IPS-NIHi7 (cell line): ENCODE measurements at regions not wholly inside any gene's neighbourhood (a gene's known extent, or its start where the extent isn't known, plus 50 kb on each side); places are given as distances from the start of the nearest gene placed in this dataset.
"Not testable (repeated sequence)": the region's sequence is repeated elsewhere in the genome, so short reads cannot be mapped to it uniquely, and the experiment has no call there.

Source experiments
- DNase-seq: peaks from one replicate; pipeline ENCODE4 v3.0.0; 2012; ENCODE audit warnings: mixed read lengths; ENCODE audit errors: extremely low spot score

DNA sequence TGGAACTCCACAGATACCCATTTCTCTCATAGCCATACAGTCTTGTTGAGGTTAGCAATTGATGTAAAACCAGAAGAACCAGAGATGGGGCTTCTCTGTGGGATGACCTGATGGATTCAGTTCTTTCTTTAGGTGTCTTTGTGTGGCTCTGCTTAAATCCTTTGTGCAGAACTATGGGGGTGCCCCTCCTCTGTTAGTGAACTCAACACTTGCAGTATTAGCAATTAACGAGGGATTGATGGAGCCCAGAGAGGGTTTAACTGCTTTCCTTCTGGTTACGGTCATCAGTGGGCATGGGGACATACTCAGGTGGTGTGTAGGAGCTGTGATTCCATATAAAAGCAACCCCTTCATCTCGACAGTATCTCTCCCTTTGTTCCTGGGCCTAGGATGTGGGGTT, 406.8 kb upstream of the FAM98A start:
- DNase-seq, result no peak

DNA sequence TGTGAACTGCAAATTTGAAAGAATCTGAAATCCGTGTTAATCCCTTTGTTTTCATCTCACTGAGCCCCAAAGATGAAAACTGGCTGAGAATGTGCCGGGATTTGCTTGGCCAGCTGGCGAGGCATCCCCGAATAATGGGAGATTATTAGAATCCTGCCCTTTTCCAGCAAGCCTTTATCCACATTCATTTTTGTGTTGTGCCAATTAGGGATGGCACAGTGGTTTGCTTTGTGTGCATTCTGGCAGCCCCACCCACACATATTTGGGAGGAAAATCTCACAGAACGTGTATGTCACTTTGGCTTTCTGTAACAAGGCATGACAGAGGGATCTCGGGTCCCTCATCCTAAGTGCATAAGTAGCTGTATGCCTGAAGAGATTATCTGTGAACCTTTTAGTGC, 405.8 kb upstream of the FAM98A start:
- no peak for DNase-seq

DNA sequence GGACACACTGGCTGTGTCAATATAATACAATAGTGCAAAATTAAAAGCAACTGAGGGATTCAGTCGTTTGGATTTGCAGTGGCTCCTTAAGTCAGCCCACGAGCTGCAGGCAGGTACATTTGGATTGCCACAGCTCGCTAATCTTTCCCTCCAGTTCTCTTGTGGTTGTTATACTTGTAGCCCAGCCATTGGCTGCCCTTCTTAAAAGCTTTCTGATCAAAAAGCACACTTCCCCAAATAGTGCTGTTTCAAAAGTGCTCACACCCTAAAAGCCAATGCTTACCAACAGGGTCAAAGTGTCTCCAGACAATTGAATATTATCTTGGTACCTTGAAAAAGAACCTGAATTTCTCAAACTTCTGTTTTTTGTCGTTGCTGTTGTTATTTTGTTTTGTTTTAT, 404.7 kb upstream of the FAM98A start:
- no peak for DNase-seq

DNA sequence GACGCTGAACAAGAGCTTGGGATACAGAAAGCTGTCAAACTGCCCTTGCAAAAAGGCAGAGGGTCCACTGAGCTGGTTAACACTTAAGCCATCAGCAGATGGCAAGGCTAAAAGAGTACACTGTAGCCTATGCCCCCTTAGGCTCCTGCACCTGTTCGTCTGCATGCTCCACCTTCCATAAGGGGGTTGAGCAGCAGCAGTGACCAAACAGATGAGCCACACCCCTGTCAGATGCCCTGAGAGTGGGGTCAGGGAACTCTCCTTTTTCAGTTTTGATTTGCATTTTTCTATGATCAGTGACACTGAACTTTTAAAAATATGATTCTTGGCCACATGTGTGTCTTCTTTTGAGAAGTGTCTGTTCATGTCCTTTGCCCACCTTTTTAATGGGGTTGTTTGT, 402.5 kb upstream of the FAM98A start:
- DNase-seq, result no peak

DNA sequence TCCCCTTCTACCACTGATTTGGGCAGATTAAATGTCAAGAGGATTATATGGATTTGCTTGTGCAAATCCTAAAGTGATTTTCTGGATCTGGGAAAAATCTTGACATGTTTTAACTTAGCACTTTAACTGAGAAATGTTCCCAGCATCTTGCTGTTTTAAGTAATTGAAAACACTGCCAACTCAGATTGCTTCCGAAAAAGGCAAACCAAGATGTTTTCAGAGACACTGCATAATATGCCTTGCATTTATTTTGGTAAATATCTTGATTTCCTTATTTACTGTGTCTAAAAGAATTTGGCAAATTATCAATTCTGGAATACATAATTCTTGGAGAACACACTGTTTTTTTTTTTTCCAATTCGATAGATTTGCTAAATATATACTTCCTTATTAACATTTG, 385.0 kb upstream of the FAM98A start:
- DNase-seq, result no peak

DNA sequence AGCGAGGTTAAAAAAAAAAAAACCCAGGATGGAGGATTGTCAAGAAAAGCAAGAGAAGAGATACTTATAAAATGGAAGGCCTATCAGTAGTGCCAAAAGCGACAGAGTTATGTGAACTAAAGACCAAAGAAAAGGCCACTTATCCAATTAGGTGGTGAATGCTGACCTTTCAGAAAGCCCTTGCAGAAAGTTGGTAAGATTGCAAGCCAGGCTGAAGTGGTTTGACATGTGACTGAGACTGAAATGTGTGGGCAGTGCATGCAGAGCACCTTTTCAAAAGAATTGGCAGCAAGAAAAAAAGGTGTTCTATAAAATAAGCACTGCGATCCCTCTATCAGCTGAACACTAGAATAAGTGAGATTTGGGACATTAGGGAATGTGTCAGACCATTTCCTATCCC, 379.4 kb upstream of the FAM98A start:
- no peak for DNase-seq

DNA sequence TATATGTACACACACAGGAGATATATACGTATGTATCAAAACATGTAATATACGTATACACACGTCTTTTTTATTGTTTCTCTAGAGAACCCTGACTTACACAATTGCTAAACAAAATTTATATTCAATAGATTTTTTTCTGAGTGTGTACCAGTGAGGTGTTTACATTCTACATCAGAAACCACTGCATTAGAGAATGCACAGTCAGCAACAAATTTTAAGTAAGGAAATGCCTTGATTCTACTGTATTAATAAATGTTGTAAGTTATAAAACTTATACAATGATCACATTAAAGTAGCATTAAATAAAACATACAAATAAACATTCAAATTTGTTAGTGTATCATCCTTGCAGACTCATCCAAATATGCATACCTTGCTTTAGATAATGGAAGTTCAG, 376.4 kb upstream of the FAM98A start:
- no peak for DNase-seq

DNA sequence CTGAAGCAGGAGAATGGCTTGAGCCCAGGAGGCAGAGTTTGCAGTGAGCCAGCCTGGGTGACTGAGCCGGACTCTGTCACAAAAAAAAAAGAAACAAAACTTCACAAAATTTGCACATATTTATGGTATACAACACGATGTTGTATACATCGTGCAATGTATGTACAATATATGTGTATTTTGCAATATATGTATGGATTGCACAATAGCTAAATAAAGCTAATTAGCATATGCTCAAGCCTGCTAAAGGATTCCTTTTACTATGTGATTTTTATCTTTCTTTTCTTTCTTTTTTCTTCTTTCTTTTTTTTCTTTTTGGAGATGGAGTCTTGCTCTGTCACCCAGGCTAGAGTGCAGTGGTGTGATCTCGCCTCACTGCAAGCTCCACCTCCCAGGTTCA, 368.0 kb upstream of the FAM98A start:
- no peak for DNase-seq

DNA sequence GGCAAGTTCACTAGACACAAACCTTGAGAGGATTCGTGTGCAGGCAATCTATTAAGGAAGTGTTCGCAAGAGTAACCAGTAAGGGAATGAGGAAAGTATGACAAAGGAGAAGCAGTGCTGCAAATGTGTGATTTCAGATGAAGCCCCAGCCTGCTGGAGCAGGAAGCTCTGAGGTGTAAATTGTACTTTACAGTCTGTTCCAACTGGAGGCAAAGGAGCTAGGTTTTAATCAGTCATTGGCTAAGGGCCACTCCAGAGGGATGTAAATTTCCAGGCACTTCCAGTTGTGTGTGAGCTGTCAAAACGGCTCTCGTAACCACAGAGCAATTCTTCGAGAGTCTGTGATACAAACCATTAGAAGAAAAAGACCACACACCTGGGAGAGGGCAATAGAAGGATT, 359.5 kb upstream of the FAM98A start:
- no peak for DNase-seq

DNA sequence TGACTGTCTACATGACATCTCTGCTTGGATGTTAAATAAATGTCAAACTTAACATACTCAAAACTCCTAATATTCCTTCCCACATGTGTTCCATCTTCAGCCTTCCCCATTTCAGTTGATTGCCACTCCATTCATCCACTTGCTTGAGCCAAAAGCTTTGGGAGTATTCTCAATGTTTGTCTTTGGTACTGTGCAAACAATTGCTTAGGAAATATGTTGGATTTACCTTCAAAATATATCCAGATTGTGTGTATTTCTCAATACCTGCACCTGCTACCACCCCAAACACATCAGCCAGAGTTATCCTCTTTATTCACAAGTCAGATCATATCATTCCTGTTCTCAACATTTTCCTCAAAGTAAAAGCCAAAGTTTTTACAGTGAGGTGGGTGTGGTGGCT, 350.3 kb upstream of the FAM98A start:
- no peak for DNase-seq

DNA sequence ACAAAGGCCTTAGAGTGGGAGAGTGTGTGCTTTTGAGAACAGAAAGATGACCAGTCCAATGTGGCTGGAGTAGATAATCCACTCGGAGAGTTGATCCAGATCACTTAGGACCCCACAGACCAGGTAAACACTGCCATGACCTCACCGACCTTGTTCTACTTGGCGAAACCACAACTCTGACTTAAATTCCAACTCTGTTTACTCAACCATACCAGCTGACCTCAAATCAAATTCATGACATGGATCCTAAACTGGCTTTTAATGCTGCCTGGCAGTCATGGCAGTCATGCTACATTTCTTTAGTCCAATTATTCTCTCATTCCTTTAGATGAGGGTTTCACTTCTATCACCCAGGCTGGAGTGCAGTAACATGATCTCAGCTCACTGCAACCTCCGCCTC, 347.1 kb upstream of the FAM98A start:
- DNase-seq, result no peak

DNA sequence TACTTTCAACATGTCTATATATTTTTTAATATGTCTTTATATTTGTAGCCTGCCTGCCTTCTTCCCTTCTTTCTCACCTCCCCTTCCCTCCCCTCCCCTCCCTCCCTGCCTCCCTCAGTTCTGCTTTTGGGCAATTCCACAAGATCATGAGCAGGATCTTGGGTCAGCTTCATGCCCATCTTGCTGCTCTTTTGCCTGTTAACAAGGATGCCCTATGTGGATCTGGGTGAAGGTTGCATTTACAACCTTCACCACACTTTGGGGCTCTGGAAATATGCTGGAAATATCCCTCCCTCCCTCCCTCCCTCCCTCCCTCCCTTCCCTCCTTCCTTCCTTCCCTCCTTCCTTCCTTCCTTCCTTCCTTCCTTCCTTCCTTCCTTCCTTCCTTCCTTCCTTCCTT, 334.1 kb upstream of the FAM98A start:
- DNase-seq, result no peak

DNA sequence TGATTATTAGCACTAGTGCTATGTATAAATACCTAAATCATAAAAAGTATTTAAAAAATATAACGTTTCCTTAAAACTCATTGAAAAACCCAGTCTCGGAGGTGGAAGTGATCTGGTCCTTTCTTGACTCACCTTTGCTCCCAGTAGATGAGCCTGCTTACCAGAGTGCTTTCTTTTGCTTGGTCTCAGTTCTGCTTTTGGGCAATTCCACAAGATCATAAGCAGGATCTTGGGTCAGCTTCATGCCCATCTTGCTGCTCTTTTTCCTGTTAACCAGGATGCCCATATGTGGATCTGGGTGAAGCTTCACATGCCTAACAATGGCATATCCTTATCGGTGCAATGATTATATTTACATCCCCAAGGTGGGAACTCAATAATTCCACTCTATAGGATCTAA, 332.1 kb upstream of the FAM98A start:
- DNase-seq, result no peak

DNA sequence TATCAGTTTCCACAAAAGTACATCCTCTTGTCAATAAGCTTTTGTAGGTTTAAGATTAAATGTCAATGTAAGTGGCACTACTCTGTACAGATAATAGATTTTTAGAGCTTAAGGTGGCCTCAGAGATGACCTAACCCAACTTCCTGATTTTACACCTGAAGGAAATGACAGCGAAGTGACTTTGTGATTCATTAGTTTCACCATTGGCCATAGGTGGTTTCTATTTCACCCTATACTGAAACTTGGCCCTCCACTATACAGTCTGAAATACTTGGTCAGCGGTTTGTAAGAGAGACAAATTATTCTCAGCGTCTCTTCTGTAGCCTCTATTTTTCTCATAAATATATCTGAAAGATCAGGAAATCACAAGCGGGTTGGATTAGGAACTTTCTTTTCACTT, 330.4 kb upstream of the FAM98A start:
- no peak for DNase-seq

DNA sequence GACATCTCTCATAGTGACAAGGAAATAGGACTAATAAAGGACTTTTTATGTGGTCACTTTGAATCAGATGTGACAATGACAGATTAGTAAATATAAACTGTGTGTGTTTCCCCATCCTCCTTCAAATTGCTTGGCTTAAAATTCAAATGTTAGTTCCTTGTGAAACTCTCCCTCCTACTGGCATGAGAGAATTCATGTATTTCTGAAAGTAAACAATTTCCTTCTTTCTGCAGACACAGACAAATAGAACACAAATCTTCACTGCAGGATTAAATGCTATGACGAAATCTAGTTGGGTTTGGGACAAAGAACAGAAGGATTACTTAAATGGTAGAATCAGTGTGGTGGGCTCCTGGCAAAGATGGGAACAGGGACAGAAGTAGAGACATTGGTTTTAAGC, 328.7 kb upstream of the FAM98A start:
- no peak for DNase-seq

DNA sequence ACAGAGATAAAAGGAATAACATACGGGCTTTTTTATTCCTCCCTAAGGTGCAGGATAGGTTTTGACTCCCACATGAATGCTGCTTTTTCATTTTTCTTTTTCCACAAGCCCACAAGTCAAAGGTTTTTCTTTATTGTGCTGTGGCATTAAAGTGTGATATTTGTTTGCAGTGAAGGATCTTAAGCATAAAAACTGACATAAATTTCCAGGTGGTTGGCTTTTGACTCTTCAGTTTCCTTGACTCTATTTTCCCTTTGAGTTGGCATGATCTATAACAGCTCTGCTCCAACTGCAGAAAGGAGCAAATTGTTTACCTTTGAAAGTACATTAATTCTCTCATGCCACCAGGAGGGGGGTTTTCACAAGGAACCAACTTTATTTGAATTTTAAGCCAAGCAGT, 326.2 kb upstream of the FAM98A start:
- DNase-seq, result no peak

DNA sequence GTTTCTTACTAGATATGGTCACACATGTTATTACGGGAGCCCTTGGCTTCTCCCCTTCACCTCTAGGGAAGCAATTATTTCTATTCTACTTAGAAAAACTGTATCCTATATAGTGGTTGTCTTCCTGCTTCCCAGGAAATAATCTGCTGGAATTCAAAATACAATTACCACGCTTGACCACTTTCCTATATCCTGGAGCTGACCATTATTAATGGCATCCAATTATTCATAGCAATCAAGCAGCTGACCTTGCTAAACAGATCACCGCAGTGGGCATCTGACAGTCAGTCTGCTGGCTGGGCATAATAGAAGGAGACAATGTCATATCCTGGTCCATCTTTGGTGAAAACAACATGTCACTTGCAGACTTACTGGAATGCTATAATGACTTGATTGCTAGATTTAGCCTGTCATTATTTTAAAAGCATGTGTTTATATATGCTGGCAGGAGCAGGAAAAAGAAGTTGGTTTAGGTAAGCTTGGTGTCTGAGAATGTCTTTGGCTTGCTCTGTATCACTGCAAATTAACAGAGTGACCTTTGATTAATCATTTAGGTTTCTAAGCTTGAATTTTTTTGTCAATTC, 325.6 kb upstream of the FAM98A start:
- no peak for DNase-seq

DNA sequence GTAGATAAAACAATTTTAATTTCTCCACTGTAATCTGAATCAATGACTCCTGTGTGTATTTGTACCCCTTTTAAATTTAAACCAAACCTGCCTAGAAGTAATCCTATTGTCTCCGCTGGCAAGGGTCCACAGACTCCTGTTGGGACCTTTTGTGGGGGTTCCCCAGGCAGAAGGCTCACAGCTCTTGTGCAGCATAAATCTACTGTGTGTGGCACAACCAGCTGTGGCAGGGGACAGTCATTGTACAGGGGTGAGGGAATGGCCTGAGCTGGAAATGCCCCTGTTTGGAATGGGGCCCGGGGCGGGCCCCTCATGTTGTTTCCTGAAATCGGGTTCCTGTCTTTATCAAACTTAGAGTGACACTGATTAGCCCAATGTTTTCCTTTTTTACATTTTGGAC, 318.2 kb upstream of the FAM98A start:
- DNase-seq, result no peak

DNA sequence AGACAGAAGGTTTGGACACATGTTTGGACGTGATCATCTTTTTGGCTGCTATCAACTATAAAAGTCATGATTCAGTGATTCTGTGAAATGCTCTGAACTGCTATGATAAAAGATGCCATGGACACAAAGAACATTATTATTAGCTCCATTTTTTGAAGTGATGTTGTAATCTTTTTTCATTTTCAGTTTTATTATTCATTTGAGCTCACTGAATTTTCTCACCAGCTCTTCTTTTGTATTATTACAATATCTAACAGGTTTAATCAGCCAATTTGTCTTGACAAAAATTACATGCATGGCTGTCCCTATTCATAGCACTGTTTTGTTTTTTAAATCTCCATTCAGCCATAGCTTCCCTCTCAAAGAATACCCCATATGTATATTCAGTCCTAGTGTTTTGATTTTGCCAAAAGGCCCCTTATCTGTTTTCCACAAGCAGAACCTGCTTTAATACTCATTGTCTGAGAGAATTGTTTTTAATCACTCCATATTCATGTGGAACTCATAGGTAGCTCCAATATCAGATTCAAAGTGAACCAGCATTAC, 314.0 kb upstream of the FAM98A start:
- no peak for DNase-seq

DNA sequence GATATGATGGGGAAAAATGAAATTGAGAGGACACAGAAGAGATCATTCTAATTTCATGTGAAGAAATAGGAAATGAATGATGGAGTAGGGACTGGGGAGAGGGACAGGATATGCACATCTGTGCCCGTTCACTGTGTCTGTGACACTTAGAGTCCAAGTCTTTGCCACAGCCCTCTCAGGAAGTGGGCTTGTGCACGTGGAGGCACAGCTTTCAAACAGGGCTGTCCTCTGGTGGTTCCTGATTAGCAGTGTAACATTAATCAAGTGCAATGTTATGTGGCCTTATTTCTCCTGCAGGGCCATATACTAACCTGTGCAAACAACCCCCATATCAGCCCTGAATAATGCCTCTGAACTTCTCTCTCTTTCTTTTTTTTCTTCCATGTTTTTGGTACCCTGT, 312.2 kb upstream of the FAM98A start:
- DNase-seq, result no peak

DNA sequence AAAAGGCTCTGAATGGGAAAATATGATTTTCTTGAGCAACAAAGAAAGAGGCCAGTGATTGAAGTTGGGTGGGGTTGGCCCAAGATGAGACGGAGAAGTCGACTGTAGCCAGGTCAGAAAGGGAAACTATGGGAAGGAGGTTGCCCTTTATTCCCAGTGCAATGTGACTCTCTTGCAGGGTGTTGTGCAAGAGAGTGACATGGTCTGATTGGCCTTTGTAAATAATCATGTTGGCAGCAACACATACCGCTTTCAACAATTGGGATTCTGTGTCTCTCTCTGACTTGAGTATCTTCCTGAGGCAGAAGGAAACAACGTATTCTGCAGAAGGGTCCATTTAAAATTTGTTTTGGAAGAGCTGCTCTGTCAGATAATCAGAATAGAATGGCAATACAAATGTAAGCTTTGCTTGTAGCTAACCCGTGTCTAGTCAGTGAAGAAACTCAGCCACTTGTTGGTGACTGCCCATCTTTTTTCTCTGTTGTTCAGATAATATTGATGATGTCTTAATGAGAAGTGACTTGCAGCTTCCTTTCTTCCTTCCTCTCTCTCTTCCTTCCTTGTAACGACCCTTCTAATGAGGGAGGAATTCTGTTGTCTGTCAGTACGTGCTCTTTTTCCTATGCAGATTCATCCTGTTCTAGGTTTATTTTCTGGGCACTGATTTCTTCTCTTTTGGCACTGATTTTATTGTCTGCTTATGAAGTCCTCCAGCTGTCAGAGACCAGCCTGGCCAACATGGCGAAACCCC, 311.0 kb upstream of the FAM98A start:
- DNase-seq, result no peak

DNA sequence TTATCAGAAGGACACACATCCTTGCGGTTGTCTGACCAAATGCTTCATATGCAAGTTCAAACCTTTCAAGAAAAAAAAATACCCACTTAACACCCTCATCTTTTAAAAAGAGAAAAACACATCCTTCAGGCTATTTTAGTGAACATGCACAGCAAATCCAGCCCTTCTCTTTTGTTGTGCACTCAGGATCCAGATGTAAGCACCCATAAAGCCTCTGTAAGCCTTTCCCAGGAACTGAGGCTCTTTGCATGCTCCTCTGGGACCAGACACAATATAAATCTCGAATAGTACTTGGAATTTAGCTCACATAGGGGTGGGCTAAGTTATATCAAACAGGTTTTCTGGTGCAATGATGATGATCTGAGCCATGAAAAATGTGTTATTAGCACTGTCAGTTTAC, 308.8 kb upstream of the FAM98A start:
- no peak for DNase-seq

DNA sequence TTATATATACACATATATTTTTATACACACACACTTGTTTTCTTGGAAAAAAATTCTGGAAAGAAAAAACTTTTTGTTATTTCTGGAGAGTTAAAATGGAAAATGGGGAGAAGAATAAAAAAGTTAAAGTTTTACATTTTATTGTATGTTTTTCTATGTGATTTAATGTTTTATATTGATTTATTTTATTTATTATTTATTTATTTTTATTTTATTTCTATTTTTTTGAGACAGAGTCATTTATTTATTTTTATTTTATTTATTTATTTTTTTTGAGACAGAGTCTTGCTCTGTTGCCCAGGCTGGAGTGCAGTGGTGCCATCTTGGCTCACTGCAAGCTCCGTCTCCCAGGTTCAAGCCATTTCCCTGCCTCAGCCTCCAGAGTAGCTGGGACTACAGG, 307.0 kb upstream of the FAM98A start:
- DNase-seq, result not testable (repeated sequence)

DNA sequence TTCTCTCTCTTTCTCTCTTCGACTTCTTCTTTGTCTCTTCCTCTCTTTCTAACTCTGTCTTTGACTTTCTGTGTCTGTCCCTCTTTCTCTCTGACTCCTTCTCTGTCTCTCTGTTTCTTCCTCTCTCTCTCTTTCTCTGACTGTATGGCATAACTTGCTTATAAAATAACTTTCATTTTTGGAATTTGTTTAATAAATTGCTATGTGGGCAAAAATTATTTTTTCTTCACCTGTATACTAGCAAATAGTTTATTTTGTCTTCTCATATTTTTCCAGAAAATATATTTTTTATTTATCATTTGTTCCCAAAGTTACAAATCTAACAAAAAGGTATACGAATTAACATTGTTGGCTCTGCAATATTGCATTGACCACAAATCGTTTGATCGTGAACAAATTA, 305.7 kb upstream of the FAM98A start:
- DNase-seq, result no peak
